ENCODE measurements at regions not wholly inside any gene's neighbourhood (a gene's known extent, or its start where the extent isn't known, plus 50 kb on each side); places are given as distances from the start of the nearest gene placed in this dataset.
A peak's percentile ranks its signal among the peaks of the same experiment; 100 is the strongest.
"Not testable (repeated sequence)": the region's sequence is repeated elsewhere in the genome, so short reads cannot be mapped to it uniquely, and the experiment has no call there.

- DNase-seq, result peak; percentile 52
These were observed 133.4 kb downstream of the SLC1A3 start for GRCh38 chr5:36739751-36740221.

GRCh38 chr5:36740259-36740898 lies 134.0 kb downstream of the SLC1A3 start:
- DNase-seq, result no peak

- no peak for DNase-seq
These were observed 134.7 kb downstream of the SLC1A3 start for GRCh38 chr5:36741128-36741527.

GRCh38 chr5:36743891-36744772 lies 132.4 kb upstream of the NIPBL start:
- no peak for DNase-seq

- peak; percentile 89 for DNase-seq
These were observed 131.6 kb upstream of the NIPBL start for GRCh38 chr5:36744773-36745589.

GRCh38 chr5:36747794-36748193 lies 128.8 kb upstream of the NIPBL start:
- DNase-seq, result not testable (repeated sequence)

GRCh38 chr5:36751886-36752285 lies 124.7 kb upstream of the NIPBL start:
- no peak for DNase-seq

- no peak for DNase-seq
These were observed 121.2 kb upstream of the NIPBL start for GRCh38 chr5:36755342-36755741.

GRCh38 chr5:36755920-36756488 lies 120.6 kb upstream of the NIPBL start:
- DNase-seq, result no peak

- no peak for DNase-seq
These were observed 119.7 kb upstream of the NIPBL start for GRCh38 chr5:36756848-36757247.

GRCh38 chr5:36759117-36759516 lies 117.5 kb upstream of the NIPBL start:
- DNase-seq, result no peak

GRCh38 chr5:36763454-36763853 lies 113.1 kb upstream of the NIPBL start:
- DNase-seq, result peak; percentile 36

- no peak for DNase-seq
These were observed 110.7 kb upstream of the NIPBL start for GRCh38 chr5:36765876-36766275.

GRCh38 chr5:36766981-36767380 lies 109.6 kb upstream of the NIPBL start:
- DNase-seq, result no peak

GRCh38 chr5:36768450-36768849 lies 108.1 kb upstream of the NIPBL start:
- DNase-seq, result no peak

GRCh38 chr5:36769129-36769770 lies 107.3 kb upstream of the NIPBL start:
- no peak for DNase-seq

- no peak for DNase-seq
These were observed 106.4 kb upstream of the NIPBL start for GRCh38 chr5:36770125-36770524.

- DNase-seq, result no peak
These were observed 104.1 kb upstream of the NIPBL start for GRCh38 chr5:36772276-36773140.

- DNase-seq, result no peak
These were observed 99.3 kb upstream of the NIPBL start for GRCh38 chr5:36777105-36777757.

- DNase-seq, result no peak
These were observed 98.2 kb upstream of the NIPBL start for GRCh38 chr5:36778336-36778735.

GRCh38 chr5:36782612-36783011 lies 94.0 kb upstream of the NIPBL start:
- DNase-seq, result not testable (repeated sequence)

Measured in NCI-H2029 (cell line).